ENCODE measurements at regions not wholly inside any gene's neighbourhood (a gene's known extent, or its start where the extent isn't known, plus 50 kb on each side); places are given as distances from the start of the nearest gene placed in this dataset.

GRCh38 chr2:200743042-200743676, 68.6 kb upstream of the BZW1 start:
- no peak overlapping the region for H3K4me3 ChIP-seq (replicated peaks; ENCODE audit: insufficient read depth, low read length)
- no peak for DNase-seq (ENCODE audit: low read depth in 1 of 2, low spot score in 1 of 2)
- no peak for TF ChIP-seq GABPA (IDR thresholded peaks at IDR 0.05; ENCODE audit: low read depth)
- TF ChIP-seq SPI1 (IDR thresholded peaks at IDR 0.05; ENCODE audit: borderline replicate concordance, low read depth): no peak
- no peak for TF ChIP-seq POLR2AphosphoS5 (IDR thresholded peaks at IDR 0.05; ENCODE audit: low read depth)
- TF ChIP-seq REST (IDR thresholded peaks at IDR 0.05; ENCODE audit: insufficient replicate concordance, low read depth): no peak
- no peak for TF ChIP-seq CTCF (IDR thresholded peaks at IDR 0.05; ENCODE audit: insufficient read depth, low read length)
- no peaks in the 10 kb centered on the region for H3K27me3 ChIP-seq (ENCODE audit: insufficient read depth, poor library complexity, severe bottlenecking)
- H3K27ac ChIP-seq (replicated peaks): no peak overlapping the region

- no peak for DNase-seq (ENCODE audit: low read depth in 1 of 2, low spot score in 1 of 2)
- H3K27me3 ChIP-seq (ENCODE audit: insufficient read depth, poor library complexity, severe bottlenecking): no peaks in the 10 kb centered on the region
- H3K27ac ChIP-seq (replicated peaks): no peak overlapping the region
- TF ChIP-seq POLR2AphosphoS5 (IDR thresholded peaks at IDR 0.05; ENCODE audit: low read depth) (no peak), REST (IDR thresholded peaks at IDR 0.05; ENCODE audit: insufficient replicate concordance, low read depth) (no peak), GABPA (IDR thresholded peaks at IDR 0.05; ENCODE audit: low read depth) (no peak), CTCF (IDR thresholded peaks at IDR 0.05; ENCODE audit: insufficient read depth, low read length) (no peak), SPI1 (IDR thresholded peaks at IDR 0.05; ENCODE audit: borderline replicate concordance, low read depth) (no peak)
- no peak overlapping the region for H3K4me3 ChIP-seq (replicated peaks; ENCODE audit: insufficient read depth, low read length)
These were observed 67.5 kb upstream of the BZW1 start for GRCh38 chr2:200744201-200744602.

GRCh38 chr2:200746301-200746700, 65.4 kb upstream of the BZW1 start:
- Histone ChIP-seq H3K27me3 (ENCODE audit: insufficient read depth, poor library complexity, severe bottlenecking) (no peaks in the 10 kb centered on the region), H3K4me3 (replicated peaks; ENCODE audit: insufficient read depth, low read length) (no peak overlapping the region), H3K27ac (replicated peaks) (no peak overlapping the region)
- DNase-seq (ENCODE audit: low read depth in 1 of 2, low spot score in 1 of 2): no peak
- no peak for TF ChIP-seq POLR2AphosphoS5 (IDR thresholded peaks at IDR 0.05; ENCODE audit: low read depth)
- no peak for TF ChIP-seq GABPA (IDR thresholded peaks at IDR 0.05; ENCODE audit: low read depth)
- no peak for TF ChIP-seq SPI1 (IDR thresholded peaks at IDR 0.05; ENCODE audit: borderline replicate concordance, low read depth)
- TF ChIP-seq CTCF (IDR thresholded peaks at IDR 0.05; ENCODE audit: insufficient read depth, low read length): no peak
- no peak for TF ChIP-seq REST (IDR thresholded peaks at IDR 0.05; ENCODE audit: insufficient replicate concordance, low read depth)

Measured in HL-60 (cell line).